IMR-90 (cell line): ENCODE measurements at regions not wholly inside any gene's neighbourhood (a gene's known extent, or its start where the extent isn't known, plus 50 kb on each side); places are given as distances from the start of the nearest gene placed in this dataset.

Experiments used
- ATAC-seq: fragments of 200-7000 bp; cut with Tn5 transposase; 2 replicates; pipeline ENCODE4 v1.9.1; 2020; ENCODE audit warnings: low read depth, mild to moderate bottlenecking, moderate library complexity
- BruUV-seq: library from RNA; stranded (reverse); fragments of 400-500 nt; replicated peaks from 2 replicates; lab custom pipeline; 2021; lab: Mats Ljungman, UMichigan
- CTCF ChIA-PET: fragments of 300-600 bp; formaldehyde crosslinking; extraction: SDS; loops from one replicate; lab custom pipeline; 2021; ENCODE audit warnings: antibody characterized with exemption; lab: Yijun Ruan, JAX
- POLR2A ChIA-PET: fragments of 300-600 bp; sonication (Branson Sonifier 250); formaldehyde crosslinking; loops from one replicate; lab custom pipeline; 2022; ENCODE audit warnings: antibody characterized with exemption; ENCODE audit not compliant: unreplicated experiment; lab: Charles Lee
- DNase-seq: peaks from one replicate; pipeline ENCODE4 v3.0.0; 2013
- H2AFZ ChIP-seq: replicated peaks from 2 replicates; pipeline ENCODE3; 2013; ENCODE audit warnings: low read length, mild to moderate bottlenecking; ENCODE audit not compliant: poor library complexity
- H2AK5ac ChIP-seq: 2 replicates; pipeline ENCODE4 v1.6.1; 2013; ENCODE audit warnings: low read depth, low read length, inconsistent platforms
- H2AK9ac ChIP-seq: replicated peaks from 2 replicates; pipeline ENCODE3; 2013; ENCODE audit warnings: mild to moderate bottlenecking, low read depth, low read length, moderate library complexity; ENCODE audit not compliant: poor library complexity
- H2BK120ac ChIP-seq: 2 replicates; pipeline ENCODE4 v1.6.1; 2013; ENCODE audit warnings: low read depth, low read length, inconsistent platforms
- H2BK15ac ChIP-seq: 3 replicates; pipeline ENCODE4 v1.6.1; 2013; ENCODE audit warnings: low read depth, low read length, inconsistent platforms
- H2BK20ac ChIP-seq: 2 replicates; pipeline ENCODE4 v1.6.1; 2013; ENCODE audit warnings: low read depth, mild to moderate bottlenecking, inconsistent platforms, low read length, moderate library complexity
- H2BK5ac ChIP-seq: 2 replicates; pipeline ENCODE4 v1.6.1; 2013; ENCODE audit warnings: mild to moderate bottlenecking, low read depth, low read length, inconsistent platforms; ENCODE audit not compliant: poor library complexity, severe bottlenecking
- H3K14ac ChIP-seq: replicated peaks from 2 replicates; pipeline ENCODE4 v1.6.1; 2013; ENCODE audit warnings: low read depth, low read length, inconsistent platforms
- H3K18ac ChIP-seq: 2 replicates; pipeline ENCODE4 v1.6.1; 2013; ENCODE audit warnings: low read depth, low read length, control low read depth
- H3K23ac ChIP-seq: 2 replicates; pipeline ENCODE4 v1.6.1; 2013; ENCODE audit warnings: low read depth, low read length, inconsistent platforms
- H3K27ac ChIP-seq: 2 replicates; pipeline ENCODE4 v1.5.1; 2013; ENCODE audit warnings: mild to moderate bottlenecking, control low read depth, low read length; ENCODE audit not compliant: insufficient read depth
- H3K27me3 ChIP-seq: 2 replicates; pipeline ENCODE4 v1.6.1; 2013; ENCODE audit warnings: low read length; ENCODE audit not compliant: control insufficient read depth, insufficient read depth
- H3K36me3 ChIP-seq: 2 replicates; pipeline ENCODE4 v1.6.1; 2013; ENCODE audit warnings: low read length, mixed read lengths; ENCODE audit not compliant: control insufficient read depth, insufficient read depth
- H3K4ac ChIP-seq: 2 replicates; pipeline ENCODE4 v1.6.1; 2013; ENCODE audit warnings: low read depth, low read length, inconsistent platforms
- H3K4me1 ChIP-seq: 2 replicates; pipeline ENCODE4 v1.6.1; 2013; ENCODE audit warnings: low read length, mixed read lengths; ENCODE audit not compliant: control insufficient read depth, insufficient read depth
- H3K4me2 ChIP-seq: 2 replicates; pipeline ENCODE4 v1.6.1; 2013; ENCODE audit warnings: low read depth, mild to moderate bottlenecking, control low read depth, low read length, moderate library complexity
- H3K4me3 ChIP-seq: 2 replicates; pipeline ENCODE4 v1.5.1; 2013; ENCODE audit warnings: low read depth, mild to moderate bottlenecking, control low read depth, low read length, moderate library complexity; ENCODE audit not compliant: insufficient read depth
- H3K56ac ChIP-seq: 2 replicates; pipeline ENCODE4 v1.6.1; 2013; ENCODE audit warnings: low read length, inconsistent platforms; ENCODE audit not compliant: insufficient read depth; ENCODE audit errors: extremely low read depth
- H3K79me1 ChIP-seq, 2 experiments: 2 replicates each; pipeline ENCODE4 v1.6.1; 2013; ENCODE audit warnings: low read length in 2 of 2, inconsistent platforms in 1 of 2, low read depth in 1 of 2
- H3K9ac ChIP-seq: 2 replicates; pipeline ENCODE4 v1.6.1; 2013; ENCODE audit warnings: low read depth, low read length, control low read depth
- H3K9me1 ChIP-seq: 2 replicates; pipeline ENCODE4 v1.6.1; 2013; ENCODE audit warnings: low read length, inconsistent platforms; ENCODE audit not compliant: insufficient read depth
- H3K9me3 ChIP-seq: 2 replicates; pipeline ENCODE4 v1.6.1; 2013; ENCODE audit warnings: low read length; ENCODE audit not compliant: control insufficient read depth, insufficient read depth
- H4K20me1 ChIP-seq: 2 replicates; pipeline ENCODE4 v1.6.1; 2013; ENCODE audit warnings: low read length, inconsistent platforms; ENCODE audit not compliant: insufficient read depth
- H4K5ac ChIP-seq: 2 replicates; pipeline ENCODE4 v1.6.1; 2013; ENCODE audit warnings: mild to moderate bottlenecking, low read depth, low read length, control low read depth
- H4K8ac ChIP-seq, 2 experiments: 2 replicates each; pipeline ENCODE4 v1.6.1; 2013; ENCODE audit warnings: low read depth in 2 of 2, low read length in 2 of 2, control low read depth in 1 of 2, inconsistent platforms in 1 of 2
- H4K91ac ChIP-seq: 2 replicates; pipeline ENCODE4 v1.6.1; 2013; ENCODE audit warnings: low read depth, low read length, inconsistent platforms; ENCODE audit not compliant: insufficient read depth
- BHLHE40 ChIP-seq: fragments of 150-350 bp; IDR thresholded peaks from 2 replicates; pipeline ENCODE4 v1.6.1; 2016; ENCODE audit warnings: mild to moderate bottlenecking, low read depth, low read length
- CEBPB ChIP-seq: IDR thresholded peaks from 2 replicates; pipeline ENCODE4 v1.6.1; 2012; ENCODE audit warnings: low read depth, low read length, improper control_type of control experiment
- CHD1 ChIP-seq: IDR thresholded peaks from 2 replicates; pipeline ENCODE4 v1.6.1; 2012; ENCODE audit warnings: low read depth, low read length, improper control_type of control experiment
- CTCF ChIP-seq: conservative IDR thresholded peaks from 2 replicates; pipeline ENCODE4 v1.5.1; 2012; ENCODE audit warnings: mild to moderate bottlenecking, low read depth, low read length, improper control_type of control experiment
- ELK1 ChIP-seq: fragments of 150-350 bp; IDR thresholded peaks from 2 replicates; pipeline ENCODE4 v1.6.1; 2016; ENCODE audit warnings: low read depth, mild to moderate bottlenecking, low read length, moderate library complexity, borderline replicate concordance
- FOS ChIP-seq: fragments of 150-350 bp; IDR thresholded peaks from 2 replicates; pipeline ENCODE4 v1.6.1; 2016; ENCODE audit warnings: low read depth, low read length
- MAFK ChIP-seq: IDR thresholded peaks from 2 replicates; pipeline ENCODE4 v1.6.1; 2012; ENCODE audit warnings: low read depth, low read length, improper control_type of control experiment
- MAZ ChIP-seq: IDR thresholded peaks from 2 replicates; pipeline ENCODE4 v1.6.1; 2012; ENCODE audit warnings: low read depth, mild to moderate bottlenecking, low read length, improper control_type of control experiment, moderate library complexity, borderline replicate concordance
- MXI1 ChIP-seq: IDR thresholded peaks from 2 replicates; pipeline ENCODE4 v1.6.1; 2012; ENCODE audit warnings: low read depth, mild to moderate bottlenecking, low read length, moderate library complexity, borderline replicate concordance
- NFE2L2 ChIP-seq: fragments of 150-350 bp; IDR thresholded peaks from 2 replicates; pipeline ENCODE4 v1.6.1; 2016; ENCODE audit warnings: low read depth, mild to moderate bottlenecking, low read length
- POLR2A ChIP-seq: IDR thresholded peaks from 2 replicates; pipeline ENCODE4 v1.6.1; 2012; ENCODE audit warnings: mild to moderate bottlenecking, low read depth, low read length
- RAD21 ChIP-seq: IDR thresholded peaks from 2 replicates; pipeline ENCODE4 v1.6.1; 2012; ENCODE audit warnings: low read length, improper control_type of control experiment
- RCOR1 ChIP-seq: IDR thresholded peaks from 2 replicates; pipeline ENCODE4 v1.6.1; 2012; ENCODE audit warnings: mild to moderate bottlenecking, low read length, improper control_type of control experiment; ENCODE audit not compliant: insufficient replicate concordance
- RFX5 ChIP-seq: IDR thresholded peaks from 2 replicates; pipeline ENCODE4 v1.8.0; 2012; ENCODE audit warnings: low read depth, mild to moderate bottlenecking, low read length, moderate library complexity
- SMC3 ChIP-seq: fragments of 150-350 bp; IDR thresholded peaks from 2 replicates; pipeline ENCODE4 v1.6.1; 2016; ENCODE audit warnings: low read depth, mild to moderate bottlenecking, antibody characterized with exemption, low read length, moderate library complexity
- USF2 ChIP-seq: fragments of 150-350 bp; IDR thresholded peaks from 2 replicates; pipeline ENCODE4 v1.6.1; 2017; ENCODE audit warnings: mild to moderate bottlenecking, antibody characterized with exemption, low read length, low read depth
- WGBS, 2 experiments: methylation state at CpG; one replicate each; pipeline versions ENCODE4 v1.1.5 to v1.1.7; 2013; ENCODE audit warnings: missing lambda C conversion rate in 2 of 2; ENCODE audit not compliant: insufficient read length in 1 of 2; ENCODE audit errors: extremely low coverage in 2 of 2; 5-methylcytosine and 5-hydroxymethylcytosine counted together
- dilution Hi-C: fragments of 300-500 bp; cut with HindIII; formaldehyde crosslinking; loops from one replicate; pipeline ENCODE4 v1.14.3; 2018; ENCODE audit warnings: low sequenced_read_pairs; ENCODE audit not compliant: unreplicated experiment
- in situ Hi-C: fragments of 300-500 bp; cut with MboI; formaldehyde crosslinking; loops from 3 replicates; pipeline ENCODE4 v1.14.3; 2019; ENCODE audit warnings: low sequenced_read_pairs, inconsistent platforms, mixed read lengths
- intact Hi-C: fragments of 100-400 bp; cut with micrococcal nuclease; formaldehyde crosslinking; loops from 2 replicates; pipeline ENCODE4 v1.10.0; 2022

GRCh38 chr2:221123396-221123795 is 448.7 kb downstream of the EPHA4 start:
- ChIA-PET CTCF (interaction anchor here (0.7 kb wide), 1 partner anchor 971 kb away, joined by 4 read pairs; no protein-coding TSS in a partner anchor), POLR2A (no interaction called here)
- no peak overlapping the region for H2AK5ac ChIP-seq
- no peak overlapping the region for H3K4me3 ChIP-seq
- H2AK9ac ChIP-seq = no peak overlapping the region
- H3K27me3 ChIP-seq = peaks cover 2% of the 10 kb centered on the region; the same call in 1 of the 2 replicates
- ATAC-seq (no peak), DNase-seq (no peak)
- in situ Hi-C loops (no loop called here), intact Hi-C loops (no loop called here), dilution Hi-C loops (no loop called here)
- no peak overlapping the region for H2BK20ac ChIP-seq
- H3K36me3 ChIP-seq = no peaks in the 10 kb centered on the region
- BruUV-seq = no TSS peak
- H4K8ac ChIP-seq = no peak overlapping the region
- H3K9me1 ChIP-seq = no peaks in the 10 kb centered on the region
- no CpG with 5 or more reads among the region's 3 CpGs for WGBS, 2 experiments
- no peak overlapping the region for H4K5ac ChIP-seq
- peaks cover 6% of the 10 kb centered on the region; the same call in 1 of the 2 replicates for H3K9me3 ChIP-seq
- H4K20me1 ChIP-seq = no peaks in the 10 kb centered on the region
- H3K14ac ChIP-seq = no peak overlapping the region
- no peaks in the 10 kb centered on the region for H3K4me1 ChIP-seq
- no peak overlapping the region for H3K27ac ChIP-seq
- no peak overlapping the region for H2AFZ ChIP-seq
- no peak overlapping the region for H3K9ac ChIP-seq
- no peak overlapping the region for H3K23ac ChIP-seq
- H2BK15ac ChIP-seq = no peak overlapping the region
- H3K4me2 ChIP-seq = no peak overlapping the region
- no peak overlapping the region for H2BK5ac ChIP-seq
- TF ChIP-seq SMC3 = no peak
- TF ChIP-seq FOS = no peak
- TF ChIP-seq CEBPB = no peak
- no peak for TF ChIP-seq ELK1
- no peak for TF ChIP-seq BHLHE40
- TF ChIP-seq MAZ = no peak
- TF ChIP-seq MXI1 = no peak
- no peak for TF ChIP-seq USF2
- no peak for TF ChIP-seq MAFK
- TF ChIP-seq POLR2A = no peak
- no peak for TF ChIP-seq RCOR1
- no peak for TF ChIP-seq CHD1
- TF ChIP-seq RFX5 = no peak
- no peak for TF ChIP-seq RAD21
- no peak for TF ChIP-seq NFE2L2
- no peak for TF ChIP-seq CTCF
- H2BK120ac ChIP-seq = no peak overlapping the region
- no peak overlapping the region for H3K18ac ChIP-seq
- H4K91ac ChIP-seq = no peak overlapping the region
- no peak overlapping the region for H3K4ac ChIP-seq
- H3K56ac ChIP-seq = no peak overlapping the region
- H3K79me1 ChIP-seq = no peaks in the 10 kb centered on the region
